GM18517 (cell line): ENCODE measurements at regions not wholly inside any gene's neighbourhood (a gene's known extent, or its start where the extent isn't known, plus 50 kb on each side); places are given as distances from the start of the nearest gene placed in this dataset.

ENCODE experiments used
- ATAC-seq: cut with Tn5 transposase; IDR thresholded peaks from one replicate; pipeline ENCODE4 v1.9.1; 2021; ENCODE audit warnings: mild to moderate bottlenecking, moderate library complexity; ENCODE audit not compliant: unreplicated experiment

- no peak for ATAC-seq
Measured at GRCh38 chr11:128116447-128116846, 470.9 kb downstream of the ETS1 start.

- no peak for ATAC-seq
Measured at GRCh38 chr11:128105950-128106349, 481.4 kb downstream of the ETS1 start.

- ATAC-seq = no peak
Measured at GRCh38 chr11:128105511-128105910, 481.8 kb downstream of the ETS1 start.

GRCh38 chr11:128103278-128103873 lies 484.0 kb downstream of the ETS1 start:
- ATAC-seq = no peak

GRCh38 chr11:128098781-128099180 lies 488.6 kb downstream of the ETS1 start:
- ATAC-seq = no peak

- no peak for ATAC-seq
Measured at GRCh38 chr11:128095466-128095981, 491.8 kb downstream of the ETS1 start.

- ATAC-seq = no peak
Measured at GRCh38 chr11:128093689-128094088, 493.7 kb downstream of the ETS1 start.

- ATAC-seq = no peak
Measured at GRCh38 chr11:128089962-128090361, 497.4 kb downstream of the ETS1 start.

- ATAC-seq = no peak
Measured at GRCh38 chr11:128086794-128087193, 500.6 kb downstream of the ETS1 start.

- no peak for ATAC-seq
Measured at GRCh38 chr11:128085276-128085675, 502.1 kb downstream of the ETS1 start.

- no peak for ATAC-seq
Measured at GRCh38 chr11:128082574-128082973, 504.8 kb downstream of the ETS1 start.

GRCh38 chr11:128069665-128070064 lies 517.7 kb downstream of the ETS1 start:
- ATAC-seq = no peak

GRCh38 chr11:128067780-128068179 lies 519.6 kb downstream of the ETS1 start:
- ATAC-seq = no peak

GRCh38 chr11:128066399-128066798 lies 521.0 kb downstream of the ETS1 start:
- no peak for ATAC-seq

- no peak for ATAC-seq
Measured at GRCh38 chr11:128061281-128061871, 526.0 kb downstream of the ETS1 start.

GRCh38 chr11:128058580-128059208 lies 528.7 kb downstream of the ETS1 start:
- no peak for ATAC-seq

- ATAC-seq = no peak
Measured at GRCh38 chr11:128057786-128058395, 529.5 kb downstream of the ETS1 start.

- ATAC-seq = no peak
Measured at GRCh38 chr11:128055576-128056217, 531.7 kb downstream of the ETS1 start.

GRCh38 chr11:128053981-128054931 lies 533.1 kb downstream of the ETS1 start:
- peak; percentile 69 for ATAC-seq
